ENCODE measurements at regions not wholly inside any gene's neighbourhood (a gene's known extent, or its start where the extent isn't known, plus 50 kb on each side); places are given as distances from the start of the nearest gene placed in this dataset.

DNA sequence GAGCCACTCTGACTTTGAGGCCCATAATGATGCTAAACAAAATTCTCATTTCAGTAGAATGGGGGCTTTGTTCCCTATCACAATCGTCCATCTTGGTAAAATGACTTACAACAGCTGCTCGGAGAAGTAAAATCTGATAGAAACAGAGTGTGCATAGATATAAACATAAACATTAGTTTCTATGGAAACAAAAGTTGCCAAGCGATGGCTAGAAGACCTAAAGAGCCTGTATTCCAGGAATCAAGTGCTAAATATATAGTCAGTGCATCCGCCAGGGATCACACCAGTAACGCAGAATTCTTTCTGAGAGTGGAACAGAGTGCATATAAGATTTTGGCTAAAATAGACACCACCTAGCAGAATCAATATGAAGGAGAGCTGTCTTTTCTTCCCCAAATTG lies 91.2 kb upstream of the KAZN start:
- TF ChIP-seq, protein P1, sequence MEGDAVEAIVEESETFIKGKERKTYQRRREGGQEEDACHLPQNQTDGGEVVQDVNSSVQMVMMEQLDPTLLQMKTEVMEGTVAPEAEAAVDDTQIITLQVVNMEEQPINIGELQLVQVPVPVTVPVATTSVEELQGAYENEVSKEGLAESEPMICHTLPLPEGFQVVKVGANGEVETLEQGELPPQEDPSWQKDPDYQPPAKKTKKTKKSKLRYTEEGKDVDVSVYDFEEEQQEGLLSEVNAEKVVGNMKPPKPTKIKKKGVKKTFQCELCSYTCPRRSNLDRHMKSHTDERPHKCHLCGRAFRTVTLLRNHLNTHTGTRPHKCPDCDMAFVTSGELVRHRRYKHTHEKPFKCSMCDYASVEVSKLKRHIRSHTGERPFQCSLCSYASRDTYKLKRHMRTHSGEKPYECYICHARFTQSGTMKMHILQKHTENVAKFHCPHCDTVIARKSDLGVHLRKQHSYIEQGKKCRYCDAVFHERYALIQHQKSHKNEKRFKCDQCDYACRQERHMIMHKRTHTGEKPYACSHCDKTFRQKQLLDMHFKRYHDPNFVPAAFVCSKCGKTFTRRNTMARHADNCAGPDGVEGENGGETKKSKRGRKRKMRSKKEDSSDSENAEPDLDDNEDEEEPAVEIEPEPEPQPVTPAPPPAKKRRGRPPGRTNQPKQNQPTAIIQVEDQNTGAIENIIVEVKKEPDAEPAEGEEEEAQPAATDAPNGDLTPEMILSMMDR (IDR thresholded peaks at IDR 0.05), result no peak
- no peak for TF ChIP-seq POLR2A (IDR thresholded peaks at IDR 0.05; ENCODE audit: low read depth)
